ENCODE measurements at regions not wholly inside any gene's neighbourhood (a gene's known extent, or its start where the extent isn't known, plus 50 kb on each side); places are given as distances from the start of the nearest gene placed in this dataset.
A peak's percentile ranks its signal among the peaks of the same experiment; 100 is the strongest.

DNA sequence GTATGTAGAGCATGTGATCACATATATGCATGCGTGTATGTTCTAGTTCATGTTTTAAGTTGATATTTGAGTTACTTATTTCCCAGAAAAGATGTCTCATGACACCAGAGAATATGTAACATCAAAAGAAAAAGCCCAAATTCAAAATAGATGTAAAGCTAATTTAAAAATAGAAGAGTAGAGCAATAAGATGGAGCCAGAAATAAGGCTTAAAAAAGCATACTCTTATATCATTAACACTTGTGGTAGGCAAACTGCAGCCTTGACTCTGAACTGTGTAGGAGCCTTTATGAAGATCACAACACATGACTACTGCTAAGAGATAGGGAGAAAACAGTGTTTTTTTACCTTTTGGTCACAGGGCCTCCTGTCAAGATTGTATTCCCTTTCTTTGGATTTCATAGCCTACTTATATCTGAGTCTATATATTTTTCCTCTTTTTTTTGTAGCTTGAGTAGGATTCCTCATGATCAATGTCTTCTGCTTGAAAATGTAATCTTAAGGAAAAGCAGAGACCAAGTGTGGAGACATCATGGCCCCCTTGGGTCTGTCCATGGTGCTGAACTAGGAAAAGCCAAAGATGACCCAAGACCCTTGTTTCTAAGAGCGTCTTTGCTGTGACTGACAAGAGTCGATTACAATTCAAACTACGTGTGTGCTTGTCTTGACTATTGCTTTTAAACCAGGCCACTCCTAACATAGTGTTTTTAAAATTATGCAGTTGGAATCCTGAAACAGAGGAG, 390.4 kb downstream of the SHISA9 start:
- no peak for DNase-seq (ENCODE audit: low read depth)

GRCh38 chr16:13296206-13296605, 394.8 kb downstream of the SHISA9 start:
- no peak for DNase-seq (ENCODE audit: low read depth)

GRCh38 chr16:13298666-13299065, 397.3 kb downstream of the SHISA9 start:
- no peak for DNase-seq (ENCODE audit: low read depth)

DNA sequence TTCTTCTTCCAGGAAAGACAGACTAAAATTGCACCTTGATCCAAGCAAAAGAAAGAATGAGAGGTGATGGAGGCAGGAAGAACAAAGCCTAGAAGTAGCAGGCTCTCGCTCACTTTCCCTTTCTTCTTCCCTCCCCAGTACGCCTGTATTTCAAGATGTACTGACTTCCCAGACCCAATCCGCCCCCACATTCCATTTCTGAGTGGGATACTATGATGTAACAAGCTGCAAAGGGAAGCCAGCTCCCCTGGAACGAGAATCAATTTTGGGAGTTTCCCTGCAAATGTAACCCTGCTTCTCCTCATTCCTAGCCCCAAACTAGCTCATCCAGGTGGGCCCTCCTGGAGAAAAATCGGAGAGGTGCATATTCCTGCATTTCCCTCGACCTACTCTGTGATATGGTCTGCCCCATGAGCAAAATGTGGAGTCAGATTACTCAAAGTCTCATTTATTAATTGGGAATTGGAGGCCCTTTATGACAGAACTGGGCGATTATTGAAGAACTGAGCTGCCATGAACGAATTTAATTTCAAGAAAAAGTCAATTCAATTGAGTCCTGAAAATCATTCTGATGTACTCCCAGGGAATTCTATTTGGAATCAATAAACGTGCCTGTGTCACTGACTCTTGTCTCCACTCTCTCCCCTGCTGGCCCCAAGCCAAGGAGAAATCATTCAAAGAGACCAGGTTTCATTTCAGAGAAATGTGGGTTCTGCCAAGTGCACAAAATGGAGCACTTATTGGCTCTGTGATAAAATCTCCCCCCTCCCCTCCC, 398.9 kb downstream of the SHISA9 start:
- no peak for DNase-seq (ENCODE audit: low read depth)

- DNase-seq (ENCODE audit: low read depth): no peak
Observed at GRCh38 chr16:13305019-13305755, 403.8 kb downstream of the SHISA9 start.

- no peak for DNase-seq (ENCODE audit: low read depth)
Observed at GRCh38 chr16:13306161-13306995, 405.0 kb downstream of the SHISA9 start.

- DNase-seq (ENCODE audit: low read depth): peak; percentile 11
Observed at GRCh38 chr16:13307255-13307654, 405.9 kb downstream of the SHISA9 start.

DNA sequence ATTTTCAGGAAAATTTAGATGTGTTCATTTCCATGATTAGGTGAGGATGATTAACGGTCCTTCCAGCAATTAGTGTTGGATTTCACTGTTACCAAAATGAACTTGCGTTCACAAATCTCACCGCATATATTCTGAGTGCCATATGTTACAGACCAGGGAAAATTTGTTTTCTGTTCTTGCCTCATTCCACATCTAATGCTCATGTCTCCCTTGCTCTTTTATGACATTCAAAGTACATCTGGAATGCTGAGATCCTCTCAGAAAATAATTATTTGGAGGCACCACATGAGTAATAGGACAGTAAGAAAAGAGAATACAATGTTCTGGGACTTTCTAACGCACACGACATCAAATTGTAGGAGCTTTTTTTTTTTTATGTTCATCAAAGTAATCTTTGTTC, 406.5 kb downstream of the SHISA9 start:
- no peak for DNase-seq (ENCODE audit: low read depth)

GRCh38 chr16:13312063-13312462, 410.7 kb downstream of the SHISA9 start:
- no peak for DNase-seq (ENCODE audit: low read depth)

GRCh38 chr16:13313351-13313750, 412.0 kb downstream of the SHISA9 start:
- no peak for DNase-seq (ENCODE audit: low read depth)

DNA sequence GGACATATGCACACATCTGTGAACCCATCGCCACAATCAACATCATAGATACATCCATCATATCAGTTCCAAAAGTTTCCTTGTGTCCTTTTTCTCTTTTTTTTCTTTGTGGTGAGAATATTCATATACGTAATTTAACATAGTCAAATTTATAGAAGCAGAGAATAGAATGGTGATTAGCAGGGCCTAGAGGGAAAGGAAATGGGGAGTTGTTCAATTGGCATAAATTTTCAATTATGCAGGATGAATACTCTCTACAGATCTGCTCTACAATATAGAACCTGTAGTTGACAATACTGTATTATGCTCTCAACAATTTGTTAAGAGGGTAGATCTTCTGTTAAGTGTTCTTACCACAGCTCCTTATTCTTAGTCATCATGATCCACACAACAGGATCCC, 413.2 kb downstream of the SHISA9 start:
- no peak for DNase-seq (ENCODE audit: low read depth)

- peak; percentile 32 for DNase-seq (ENCODE audit: low read depth)
Observed at GRCh38 chr16:13315642-13316427, 414.4 kb downstream of the SHISA9 start.

DNA sequence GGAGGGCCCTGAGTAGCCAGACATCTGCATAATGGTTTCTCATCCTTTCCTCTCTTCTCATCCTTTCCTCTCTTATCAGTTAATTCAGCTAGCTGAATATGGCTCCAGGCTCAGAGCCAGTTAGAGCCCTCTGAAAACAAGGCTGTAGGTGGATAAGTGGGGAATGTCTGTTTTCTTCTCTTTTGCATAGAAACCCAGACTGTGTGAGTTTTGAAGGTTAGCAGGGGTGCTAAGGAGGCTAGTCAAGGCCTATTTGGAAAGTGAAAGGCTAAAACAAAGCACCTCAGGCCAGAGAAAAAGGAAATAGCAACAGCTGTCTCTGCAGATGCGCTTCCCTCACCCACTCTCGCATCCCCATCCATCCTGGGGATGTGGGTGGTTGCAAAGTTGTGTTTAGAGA, 420.9 kb downstream of the SHISA9 start:
- no peak for DNase-seq (ENCODE audit: low read depth)

DNA sequence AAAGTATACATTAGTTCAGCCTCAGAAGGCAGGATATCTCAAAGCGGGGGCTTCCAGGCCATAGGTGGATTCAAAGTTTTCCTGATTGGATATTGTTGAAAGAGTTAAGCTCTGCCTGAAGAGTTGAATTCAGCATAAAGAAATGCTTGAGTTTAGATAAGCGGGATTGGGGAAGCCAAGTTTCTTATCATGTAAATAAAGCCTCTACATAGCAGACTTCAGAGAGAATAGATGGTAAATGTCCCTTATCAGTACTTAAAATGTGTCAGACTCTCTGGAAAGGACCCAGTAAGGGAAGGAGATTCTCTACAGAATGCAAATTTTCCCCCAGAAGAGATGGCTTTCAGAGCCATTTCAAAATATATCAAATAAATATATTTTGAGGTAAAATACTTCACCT, 423.5 kb downstream of the SHISA9 start:
- no peak for DNase-seq (ENCODE audit: low read depth)

- no peak for DNase-seq (ENCODE audit: low read depth)
Observed at GRCh38 chr16:13325396-13325795, 424.0 kb downstream of the SHISA9 start.

DNA sequence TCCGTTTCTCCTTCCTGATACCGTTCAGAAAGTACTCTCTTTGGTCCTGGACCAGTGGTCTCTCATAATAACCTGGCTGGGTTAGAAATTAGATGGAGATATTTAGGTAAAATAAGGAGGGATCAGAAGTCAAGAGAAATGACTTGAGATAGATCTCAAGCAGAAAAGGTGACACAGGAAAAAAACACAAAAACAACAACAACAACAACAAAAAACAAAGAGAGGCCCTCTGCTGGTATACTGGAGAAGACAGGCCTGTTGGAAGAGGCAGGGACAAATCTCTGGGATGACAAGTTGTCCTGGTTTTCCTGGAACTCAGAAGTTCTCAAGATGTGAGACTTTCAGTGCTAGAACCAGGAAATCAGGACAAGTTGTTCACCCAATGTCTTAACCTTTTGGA, 430.5 kb downstream of the SHISA9 start:
- DNase-seq (ENCODE audit: low read depth): no peak

DNA sequence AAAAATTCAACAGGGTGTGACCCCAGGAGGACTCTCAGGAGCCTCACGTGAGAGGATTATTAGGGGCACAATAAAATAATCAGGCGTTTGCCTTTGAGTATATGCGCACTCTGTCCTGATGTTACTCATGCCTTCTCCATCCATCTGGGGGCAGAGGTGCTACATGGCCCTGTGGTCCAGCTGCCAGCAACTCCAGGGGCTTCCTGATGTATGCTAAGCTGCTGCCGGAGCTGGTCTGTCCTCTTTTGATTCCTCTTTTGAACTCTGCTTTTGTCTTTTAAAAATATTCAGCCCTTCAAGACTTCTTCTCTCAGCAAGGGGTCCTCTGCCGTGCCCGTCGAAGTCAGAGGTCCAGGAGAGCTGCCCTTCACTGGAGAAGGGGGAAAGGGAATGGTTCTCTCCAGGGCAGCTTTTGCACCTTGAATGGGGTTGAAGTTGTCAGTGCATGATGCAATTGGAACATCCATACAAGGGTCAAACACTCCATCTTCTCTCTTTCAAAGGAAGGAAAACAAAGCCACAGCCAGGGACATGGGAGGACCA, 431.4 kb downstream of the SHISA9 start:
- DNase-seq (ENCODE audit: low read depth): no peak

DNA sequence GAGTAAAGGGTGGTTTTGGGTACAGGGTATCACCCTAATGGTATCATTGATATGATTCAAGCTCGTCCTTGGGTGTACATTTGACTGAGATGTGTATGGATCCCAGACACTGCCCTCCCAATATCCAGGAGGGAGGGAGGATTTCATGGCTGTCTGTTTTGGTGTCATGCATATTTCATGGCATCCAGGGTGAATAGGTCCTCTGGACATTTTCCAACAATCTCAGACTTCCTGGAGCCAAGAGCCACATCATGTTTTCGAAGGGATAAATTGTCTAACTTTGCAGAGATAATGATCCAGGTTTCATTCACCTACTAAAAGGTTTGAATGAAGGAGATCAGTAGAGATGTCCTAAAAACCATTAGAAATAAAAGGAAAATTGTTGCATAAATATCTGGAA, 431.9 kb downstream of the SHISA9 start:
- no peak for DNase-seq (ENCODE audit: low read depth)

DNA sequence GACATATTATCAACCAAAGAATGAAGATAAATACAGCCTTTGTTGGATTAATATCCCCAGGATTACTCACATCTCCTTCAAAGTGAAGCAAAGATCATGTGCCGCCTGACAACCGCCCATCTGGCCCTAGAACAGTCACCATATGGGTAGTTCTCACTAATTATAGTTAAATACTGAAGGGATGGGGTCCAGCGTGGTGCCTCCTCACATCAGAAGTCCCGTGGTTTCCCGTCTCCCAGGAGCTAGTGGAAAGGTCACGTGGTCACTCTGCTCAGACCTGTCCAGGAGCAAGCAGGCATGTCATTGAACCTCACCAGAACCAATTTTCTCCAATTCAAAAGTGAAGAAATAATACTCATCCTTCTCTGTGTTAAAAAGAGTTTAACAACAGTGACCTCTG, 434.5 kb downstream of the SHISA9 start:
- DNase-seq (ENCODE audit: low read depth): no peak

DNA sequence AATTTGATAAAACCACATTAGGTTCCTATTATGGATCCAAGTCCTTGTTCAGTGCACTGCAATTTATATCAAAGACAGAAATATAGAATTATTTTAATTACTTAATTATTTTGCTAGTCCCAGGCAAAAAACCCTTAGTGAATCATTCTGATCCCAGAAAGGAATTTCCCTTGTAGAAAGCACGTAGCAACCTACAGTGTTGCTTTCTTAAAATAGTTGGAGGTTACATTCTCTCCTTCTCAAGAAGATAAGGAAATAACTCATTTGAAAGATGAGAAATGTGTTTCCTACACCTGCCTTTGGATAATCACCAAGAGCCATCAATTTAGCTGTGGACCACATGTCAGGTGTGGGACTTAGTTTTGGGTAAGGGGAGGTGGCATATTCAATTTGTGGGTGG, 434.9 kb downstream of the SHISA9 start:
- DNase-seq (ENCODE audit: low read depth): no peak
